H1 (cell line): ENCODE measurements at regions not wholly inside any gene's neighbourhood (a gene's known extent, or its start where the extent isn't known, plus 50 kb on each side); places are given as distances from the start of the nearest gene placed in this dataset.

ENCODE experiments used
- ATF3 ChIP-seq: IDR thresholded peaks from 2 replicates; pipeline ENCODE4 v1.6.1; 2011; ENCODE audit warnings: low read depth, mild to moderate bottlenecking, low read length; ENCODE audit not compliant: insufficient read depth
- CEBPB ChIP-seq: IDR thresholded peaks from 2 replicates; pipeline ENCODE4 v1.6.1; 2012; ENCODE audit warnings: low read depth, low read length
- CHD2 ChIP-seq: IDR thresholded peaks from 2 replicates; pipeline ENCODE4 v1.6.1; 2012; ENCODE audit warnings: low read length, improper control_type of control experiment
- CHD7 ChIP-seq: fragments of 300-600 bp; sonication (generic); IDR thresholded peaks from 2 replicates; pipeline ENCODE4 v1.7.1; 2012; ENCODE audit warnings: low read length, moderate library complexity, mild to moderate bottlenecking, inconsistent platforms; ENCODE audit not compliant: insufficient replicate concordance
- SIN3A ChIP-seq, 2 experiments: IDR thresholded peaks in 1 of 2; conservative IDR thresholded peaks in 1 of 2; 2 replicates each; pipeline ENCODE4 v1.6.1; 2011 to 2012; ENCODE audit warnings: low read length in 2 of 2, improper control_type of control experiment in 1 of 2, low read depth in 1 of 2, mild to moderate bottlenecking in 1 of 2
- SIRT6 ChIP-seq: IDR thresholded peaks from one replicate; pipeline ENCODE4 v1.7.1; 2012; ENCODE audit warnings: low read length, inconsistent platforms
- TBP ChIP-seq: IDR thresholded peaks from 2 replicates; pipeline ENCODE4 v1.6.1; 2011; ENCODE audit warnings: low read depth, low read length, improper control_type of control experiment
- USF2 ChIP-seq: IDR thresholded peaks from 2 replicates; pipeline ENCODE4 v1.6.1; 2011; ENCODE audit warnings: low read length, improper control_type of control experiment

GRCh38 chr10:4074545-4075407 is 289.8 kb upstream of the KLF6 start (continued):
- TF ChIP-seq CHD7 (no peak), SIRT6 (no peak), CHD2 (no peak), CEBPB (no peak), SIN3A (conservative IDR thresholded peaks at IDR 0.05 in 1 of 2, IDR thresholded peaks at IDR 0.05 in 1 of 2; ENCODE audit: low read depth in 1 of 2, low read length in 2 of 2) (no peak), USF2 (no peak), TBP (no peak), ATF3 (no peak)
